GM18861 (cell line): ENCODE measurements at regions not wholly inside any gene's neighbourhood (a gene's known extent, or its start where the extent isn't known, plus 50 kb on each side); places are given as distances from the start of the nearest gene placed in this dataset.
"Not testable (repeated sequence)": the region's sequence is repeated elsewhere in the genome, so short reads cannot be mapped to it uniquely, and the experiment has no call there.

Experiments used
- ATAC-seq: cut with Tn5 transposase; IDR thresholded peaks from one replicate; pipeline ENCODE4 v1.9.1; 2021; ENCODE audit not compliant: unreplicated experiment

GRCh38 chr7:135872861-135873260 is 104.3 kb downstream of the MTPN start:
- ATAC-seq = not testable (repeated sequence)

DNA sequence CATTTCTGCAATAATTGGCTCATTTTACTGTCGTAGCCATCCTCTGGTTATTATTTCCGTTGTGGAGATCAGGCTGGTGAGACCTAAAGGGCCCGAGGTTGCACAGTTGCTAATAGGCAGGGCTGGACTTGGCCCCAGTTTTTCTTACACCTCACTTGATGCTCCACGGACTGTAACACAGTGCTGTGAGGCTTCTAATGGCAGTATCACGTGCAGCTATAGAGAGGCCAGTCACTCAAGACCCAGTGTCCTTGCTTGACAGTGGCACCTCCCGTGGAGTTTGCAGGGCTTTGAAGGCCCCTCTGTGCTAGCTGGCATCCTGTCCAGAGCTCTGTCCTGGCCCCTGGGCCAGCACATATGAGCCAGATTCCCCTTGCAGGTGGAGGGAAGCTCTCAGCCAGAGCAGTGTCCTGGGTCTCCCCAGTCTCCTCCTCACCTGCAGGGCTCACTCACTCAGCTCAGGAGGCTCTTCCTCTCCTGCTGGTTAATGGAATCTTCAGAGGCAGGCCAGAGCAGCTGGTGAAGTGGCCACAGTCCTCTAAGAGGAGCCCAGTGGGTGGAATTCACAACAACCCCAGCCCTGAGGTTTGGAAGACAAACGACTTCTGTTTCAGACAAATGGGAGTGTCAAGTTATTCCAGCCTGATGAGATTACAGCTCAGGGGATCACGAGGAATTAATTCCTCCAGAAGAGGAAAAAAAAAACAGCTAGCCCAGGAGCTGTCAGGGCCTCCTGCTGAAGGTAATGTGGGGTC is 114.2 kb upstream of the FAM180A start:
- no peak for ATAC-seq

GRCh38 chr7:135859538-135859937 is 110.9 kb upstream of the FAM180A start:
- no peak for ATAC-seq

DNA sequence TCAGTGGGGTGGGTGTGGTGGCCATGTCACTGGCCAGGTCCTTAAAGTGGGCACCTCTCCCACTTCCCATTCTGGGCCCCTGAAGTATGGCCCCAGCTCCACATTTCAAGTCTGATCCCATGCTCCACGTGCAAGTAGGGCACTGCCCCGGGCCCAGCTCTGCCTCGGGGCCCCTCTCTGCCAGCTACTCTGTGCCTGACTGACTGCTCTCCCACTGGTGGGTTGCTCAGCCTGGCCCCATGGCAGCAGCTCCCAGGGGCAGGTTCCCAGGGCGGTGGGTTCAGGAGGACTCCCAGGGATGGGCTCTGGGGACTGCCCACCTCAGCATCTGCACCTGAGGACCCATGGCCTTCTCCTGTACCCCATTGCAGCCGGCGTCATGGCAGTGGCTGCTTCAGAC is 110.2 kb upstream of the FAM180A start:
- ATAC-seq = no peak

DNA sequence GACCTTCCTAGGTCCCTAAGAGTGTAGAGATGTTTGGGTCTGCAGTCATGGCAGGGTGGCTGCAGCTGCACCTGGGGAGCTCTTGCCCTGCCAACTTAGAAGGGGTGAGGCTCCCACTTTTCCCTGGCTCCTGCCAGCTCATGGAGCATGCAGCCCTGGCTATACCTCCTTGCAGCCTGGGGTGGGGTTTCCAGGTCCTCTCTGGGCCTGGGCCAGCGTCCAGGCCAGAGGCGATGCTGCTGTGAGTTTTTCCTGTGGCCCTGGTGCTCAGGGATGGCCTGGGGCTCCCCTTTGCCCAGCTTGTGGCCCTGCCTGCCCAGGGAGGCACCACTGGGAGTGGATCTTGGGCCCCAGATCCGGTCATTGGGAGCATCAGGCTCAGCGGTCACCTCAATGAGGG is 109.8 kb upstream of the FAM180A start:
- no peak for ATAC-seq

GRCh38 chr7:135857519-135858274 is 109.1 kb upstream of the FAM180A start:
- ATAC-seq = no peak

DNA sequence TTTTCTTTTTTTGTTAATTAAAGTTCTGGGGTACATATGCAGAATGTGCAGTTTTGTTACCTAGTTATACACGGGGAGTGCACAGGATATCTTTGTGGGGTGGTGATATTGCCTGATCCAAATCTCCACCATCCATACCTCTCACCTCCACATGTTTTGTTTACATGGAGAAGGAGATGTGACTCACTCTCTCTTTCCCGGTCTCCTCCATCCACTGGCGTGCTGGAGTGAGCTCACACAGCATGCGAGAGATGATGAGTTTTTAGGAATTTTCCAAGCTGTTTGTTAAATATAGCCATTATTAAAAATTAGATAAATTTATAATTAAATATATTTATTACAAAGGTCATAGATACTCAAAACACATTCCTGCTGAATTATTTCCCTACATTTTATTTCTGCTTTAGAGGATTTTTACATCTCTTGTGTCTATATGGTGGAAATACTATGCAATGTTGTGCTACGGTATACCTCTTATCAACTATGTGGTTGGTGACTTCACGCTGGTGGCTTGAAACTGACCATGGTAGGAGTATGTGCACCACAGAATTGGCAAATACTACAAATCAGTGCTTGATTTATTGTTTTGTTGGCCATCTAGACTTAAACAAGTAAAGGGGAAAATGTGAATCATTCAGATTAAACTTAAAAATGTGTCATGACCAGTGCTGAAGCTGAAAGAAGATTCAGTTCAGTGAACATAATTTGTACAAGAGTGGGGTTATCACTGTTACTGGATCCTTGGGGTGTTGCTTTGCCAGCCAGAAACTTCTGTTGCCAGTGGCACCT is 107.9 kb upstream of the FAM180A start:
- no peak for ATAC-seq

- peak; percentile 64 for ATAC-seq
Measured at GRCh38 chr7:135855846-135856245, 107.2 kb upstream of the FAM180A start.

GRCh38 chr7:135853499-135853898 is 104.9 kb upstream of the FAM180A start:
- no peak for ATAC-seq

DNA sequence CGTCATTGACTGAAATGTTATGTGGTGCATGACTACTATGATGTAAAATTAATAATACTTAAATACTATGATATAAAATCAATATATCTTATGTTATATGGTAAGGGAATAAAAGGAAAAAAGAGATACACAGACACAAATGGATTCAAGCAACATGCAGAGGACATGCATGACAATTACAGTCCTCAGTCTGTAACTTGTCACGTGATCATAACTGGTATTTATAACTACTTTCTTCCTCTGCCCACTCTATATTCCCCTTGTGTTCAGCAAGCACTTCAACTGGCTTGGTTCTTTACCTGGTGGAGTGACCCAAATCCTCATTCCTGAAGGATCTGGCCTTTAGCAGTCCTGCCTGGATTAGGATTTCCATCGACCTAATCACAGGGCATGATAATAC is 104.4 kb upstream of the FAM180A start:
- ATAC-seq = no peak

- no peak for ATAC-seq
Measured at GRCh38 chr7:135847242-135847641, 98.6 kb upstream of the FAM180A start.

DNA sequence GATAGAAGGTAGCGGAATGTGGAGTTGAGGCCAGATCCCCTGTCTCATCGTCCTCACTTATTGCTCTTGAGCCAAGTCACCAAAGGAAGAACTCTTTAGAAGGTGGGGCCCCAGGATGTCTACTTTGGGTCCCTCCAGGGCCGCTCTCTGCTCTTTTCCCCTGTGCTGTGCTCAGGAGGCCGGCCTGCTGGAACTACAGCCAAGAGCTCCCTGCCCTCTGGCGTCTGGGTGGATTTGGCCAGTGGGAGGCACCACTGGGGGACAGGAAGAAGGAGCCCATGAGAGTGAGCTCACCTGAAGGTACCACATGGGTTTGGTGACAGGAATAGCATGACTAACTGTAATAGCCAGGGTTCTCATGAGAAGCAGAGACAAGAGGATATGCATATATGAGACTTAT is 97.7 kb upstream of the FAM180A start:
- ATAC-seq = no peak

DNA sequence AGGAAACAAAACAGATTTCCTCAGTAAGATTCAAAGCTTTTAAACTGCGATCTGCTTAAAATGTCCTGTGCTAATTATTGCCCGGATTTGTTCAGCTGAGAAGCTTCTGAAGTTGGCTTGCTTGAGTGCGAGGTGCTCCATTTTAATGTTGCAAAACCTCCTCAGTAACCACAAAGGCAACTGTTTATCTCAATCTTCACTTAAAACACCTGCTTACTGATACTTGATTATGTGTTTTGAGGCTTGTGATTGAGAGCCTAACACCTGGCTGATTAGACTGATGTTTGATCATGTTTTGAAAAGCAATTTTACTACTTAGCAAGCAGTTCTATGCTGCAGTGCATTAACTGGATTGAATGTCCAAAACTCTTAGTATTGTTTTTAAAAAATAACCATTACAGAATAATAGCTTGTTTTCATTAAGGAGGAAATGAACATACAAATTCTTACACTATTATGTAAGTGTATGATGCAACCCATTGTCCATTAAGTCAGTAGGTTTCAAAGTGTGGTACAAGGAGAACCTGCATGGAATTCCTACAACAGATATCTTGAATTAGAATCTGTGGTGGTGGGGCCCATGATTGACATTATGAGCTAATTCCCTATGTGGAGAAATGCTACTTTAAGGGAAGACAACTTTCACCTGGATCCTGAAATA is 96.9 kb upstream of the FAM180A start:
- ATAC-seq = no peak

- no peak for ATAC-seq
Measured at GRCh38 chr7:135844903-135845302, 96.3 kb upstream of the FAM180A start.

- peak; percentile 95 for ATAC-seq
Measured at GRCh38 chr7:135843214-135843613, 94.6 kb upstream of the FAM180A start.

DNA sequence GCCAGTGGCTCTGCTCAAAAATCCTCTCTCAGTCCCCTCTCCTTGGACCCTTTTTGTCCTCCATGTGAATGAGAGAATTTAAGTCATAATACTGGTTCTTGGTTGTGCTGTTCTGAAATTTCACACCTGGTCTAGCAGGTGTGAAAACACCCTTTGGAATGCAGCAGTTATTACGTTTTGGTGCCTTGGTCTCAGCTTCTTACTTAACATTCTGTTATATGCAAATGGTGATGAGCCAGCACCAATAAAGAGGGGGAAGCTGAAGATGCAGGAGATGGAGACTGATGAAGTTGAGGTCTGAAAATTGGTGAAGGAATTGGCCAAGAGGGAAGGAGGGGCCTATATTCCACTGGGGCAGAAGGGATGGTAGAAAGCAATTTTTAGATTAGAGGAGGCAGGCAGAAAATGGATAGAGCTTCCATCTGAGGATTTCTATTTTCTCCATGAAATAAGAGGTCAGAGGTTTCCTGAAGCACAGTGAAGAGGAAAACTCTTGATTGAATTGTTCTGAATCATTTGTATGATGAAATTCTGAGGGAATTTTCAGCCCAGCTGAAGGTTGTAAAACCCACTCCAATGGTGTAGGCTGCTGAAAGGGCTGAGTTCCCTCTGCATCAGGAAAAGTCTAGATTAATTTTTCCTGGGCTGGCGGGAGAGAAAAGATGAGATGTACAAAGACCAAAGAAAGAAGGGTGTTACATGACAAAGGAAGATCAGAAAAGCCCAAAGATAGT is 94.0 kb upstream of the FAM180A start:
- no peak for ATAC-seq

DNA sequence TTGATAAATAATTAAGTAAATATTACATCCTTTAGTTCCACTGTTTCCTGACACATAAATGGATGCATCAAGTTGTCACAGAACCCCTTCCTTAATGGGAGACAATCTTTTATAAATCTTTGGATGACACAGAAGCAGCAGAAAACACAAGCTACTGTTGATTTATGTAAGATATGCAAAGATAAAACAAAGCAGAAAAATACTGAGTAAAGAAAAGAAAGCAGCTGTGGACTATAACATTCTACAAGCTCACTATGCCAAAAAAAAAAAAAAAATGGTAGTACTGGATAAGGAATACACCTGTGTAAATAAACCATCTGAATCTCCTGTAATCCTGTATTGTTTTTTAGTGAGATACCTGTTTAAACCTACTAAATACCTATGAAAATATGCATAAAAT is 92.0 kb upstream of the FAM180A start:
- no peak for ATAC-seq

GRCh38 chr7:135837675-135838074 is 89.1 kb upstream of the FAM180A start:
- no peak for ATAC-seq

DNA sequence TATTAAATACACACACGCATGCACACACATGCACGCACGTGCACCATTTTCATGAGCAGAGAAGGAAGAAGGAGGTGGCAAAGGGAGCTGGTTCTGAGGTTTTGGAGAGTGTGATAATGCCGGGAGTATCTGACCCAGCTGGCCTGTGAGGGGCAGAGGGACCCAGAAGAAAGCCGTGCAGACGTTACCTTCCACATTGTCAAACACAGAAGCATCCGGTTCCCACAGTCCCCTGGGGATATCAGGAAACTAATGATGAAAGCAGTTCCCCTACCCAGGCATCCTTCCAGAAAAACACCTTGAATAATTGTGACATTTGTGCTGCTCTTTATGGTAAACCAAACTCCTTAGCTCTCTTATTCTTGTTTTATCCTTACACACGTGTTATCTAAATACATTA is 85.7 kb upstream of the FAM180A start:
- ATAC-seq = peak; percentile 51

DNA sequence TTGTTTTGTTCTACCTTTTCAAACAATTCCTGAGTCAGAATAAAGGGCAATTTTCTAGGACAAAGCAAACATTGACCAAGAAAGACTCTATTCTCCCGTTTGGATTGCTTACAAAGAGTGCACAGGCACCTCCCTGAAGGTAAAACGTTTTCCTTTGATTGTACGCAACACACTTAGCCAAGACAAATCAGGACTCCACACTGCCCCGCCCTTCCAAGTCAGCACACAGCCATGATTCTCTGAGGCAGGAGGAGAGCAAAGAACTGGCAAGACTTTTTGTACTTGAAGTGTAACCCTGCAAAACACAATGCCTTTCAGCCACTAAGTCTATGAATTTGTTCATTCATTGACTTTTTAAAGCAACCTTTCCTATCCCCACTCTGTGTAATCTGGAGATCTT is 85.0 kb upstream of the FAM180A start:
- no peak for ATAC-seq
